Activated CD4-positive, CD25-positive, alpha-beta regulatory T cell treated with anti-CD3 and anti-CD28 coated beads, Interleukin-2, amount 50 U/mL, for 72 hours (primary cell): ENCODE measurements at regions not wholly inside any gene's neighbourhood (a gene's known extent, or its start where the extent isn't known, plus 50 kb on each side); places are given as distances from the start of the nearest gene placed in this dataset.
"Not testable (repeated sequence)": the region's sequence is repeated elsewhere in the genome, so short reads cannot be mapped to it uniquely, and the experiment has no call there.

Experiments
- DNase-seq: peaks from one replicate; pipeline ENCODE4 v3.0.0; 2021

GRCh38 chr4:118504927-118505326, 152.1 kb upstream of the PRSS12 start:
- DNase-seq = not testable (repeated sequence)

- DNase-seq = not testable (repeated sequence)
Measured at GRCh38 chr4:118505491-118505890, 152.7 kb upstream of the PRSS12 start.

GRCh38 chr4:118512870-118513269, 160.1 kb upstream of the PRSS12 start:
- not testable (repeated sequence) for DNase-seq

GRCh38 chr4:118514332-118514731, 161.5 kb upstream of the PRSS12 start:
- not testable (repeated sequence) for DNase-seq

GRCh38 chr4:118516107-118516506, 163.3 kb upstream of the PRSS12 start:
- DNase-seq = not testable (repeated sequence)

- not testable (repeated sequence) for DNase-seq
Measured at GRCh38 chr4:118530107-118530506, 155.1 kb upstream of the METTL14 start.

- DNase-seq = not testable (repeated sequence)
Measured at GRCh38 chr4:118531947-118532346, 153.2 kb upstream of the METTL14 start.

- not testable (repeated sequence) for DNase-seq
Measured at GRCh38 chr4:118535788-118536187, 149.4 kb upstream of the METTL14 start.

GRCh38 chr4:118539412-118540077, 145.6 kb upstream of the METTL14 start:
- DNase-seq = not testable (repeated sequence)

- not testable (repeated sequence) for DNase-seq
Measured at GRCh38 chr4:118556576-118556975, 128.6 kb upstream of the METTL14 start.

GRCh38 chr4:118557298-118557851, 127.8 kb upstream of the METTL14 start:
- DNase-seq = no peak

GRCh38 chr4:118558188-118558587, 127.0 kb upstream of the METTL14 start:
- DNase-seq = not testable (repeated sequence)

GRCh38 chr4:118561559-118561958, 123.6 kb upstream of the METTL14 start:
- DNase-seq = not testable (repeated sequence)

- DNase-seq = not testable (repeated sequence)
Measured at GRCh38 chr4:118566003-118566513, 119.1 kb upstream of the METTL14 start.

- not testable (repeated sequence) for DNase-seq
Measured at GRCh38 chr4:118572991-118573390, 112.2 kb upstream of the METTL14 start.

GRCh38 chr4:118574251-118574913, 110.8 kb upstream of the METTL14 start:
- DNase-seq = not testable (repeated sequence)

- not testable (repeated sequence) for DNase-seq
Measured at GRCh38 chr4:118575057-118575456, 110.1 kb upstream of the METTL14 start.

GRCh38 chr4:118575726-118576125, 109.5 kb upstream of the METTL14 start:
- not testable (repeated sequence) for DNase-seq

GRCh38 chr4:118576709-118577219, 108.4 kb upstream of the METTL14 start:
- DNase-seq = not testable (repeated sequence)

GRCh38 chr4:118585015-118585414, 100.2 kb upstream of the METTL14 start:
- DNase-seq = no peak

GRCh38 chr4:118586357-118586790, 98.8 kb upstream of the METTL14 start:
- no peak for DNase-seq

- DNase-seq = no peak
Measured at GRCh38 chr4:118587116-118587831, 97.9 kb upstream of the METTL14 start.

GRCh38 chr4:118587946-118588345, 97.2 kb upstream of the METTL14 start:
- DNase-seq = no peak
